GM18502 (cell line): ENCODE measurements at regions not wholly inside any gene's neighbourhood (a gene's known extent, or its start where the extent isn't known, plus 50 kb on each side); places are given as distances from the start of the nearest gene placed in this dataset.

Source experiments
- ATAC-seq: cut with Tn5 transposase; IDR thresholded peaks from one replicate; pipeline ENCODE4 v1.9.1; 2021; ENCODE audit warnings: mild to moderate bottlenecking; ENCODE audit not compliant: unreplicated experiment, poor library complexity

DNA sequence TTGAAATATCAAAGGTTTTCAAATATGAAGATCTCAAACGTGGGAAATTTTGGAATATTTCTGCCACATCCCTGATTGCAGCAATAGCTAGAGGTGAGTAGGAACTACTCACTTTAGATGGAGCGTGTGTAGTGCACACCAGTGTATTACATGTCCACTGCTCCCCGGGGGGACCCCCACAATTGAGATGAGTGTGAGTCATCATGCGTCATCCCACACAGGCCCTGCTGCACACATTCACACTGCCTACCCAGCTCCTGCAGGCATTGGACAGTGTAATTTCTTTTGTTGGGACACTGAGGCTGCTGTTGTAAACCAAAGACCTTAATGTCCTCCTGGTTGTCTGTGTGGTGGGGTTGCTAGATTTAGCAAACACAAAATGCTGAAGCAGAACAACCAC, 280.0 kb downstream of the GAS1 start:
- ATAC-seq, result no peak

DNA sequence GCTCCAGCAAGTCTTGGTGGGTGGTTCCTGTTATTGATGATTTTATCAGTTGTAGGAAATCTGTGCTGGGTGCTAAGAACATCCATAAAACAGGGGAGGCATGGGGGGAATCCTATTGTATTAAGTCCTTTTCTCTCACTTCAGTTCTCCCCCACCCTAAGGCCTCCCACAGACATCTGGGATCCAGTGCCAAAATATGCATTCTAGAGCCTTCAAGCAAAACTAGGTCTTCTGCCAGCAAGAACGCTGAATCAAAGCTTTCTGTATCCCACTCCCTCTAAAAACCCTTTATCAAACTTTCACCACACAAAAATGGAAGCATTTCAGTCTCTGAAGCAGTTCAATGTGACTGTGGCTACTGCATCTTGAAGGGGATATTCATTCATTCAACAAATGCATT, 281.9 kb downstream of the GAS1 start:
- ATAC-seq, result no peak

DNA sequence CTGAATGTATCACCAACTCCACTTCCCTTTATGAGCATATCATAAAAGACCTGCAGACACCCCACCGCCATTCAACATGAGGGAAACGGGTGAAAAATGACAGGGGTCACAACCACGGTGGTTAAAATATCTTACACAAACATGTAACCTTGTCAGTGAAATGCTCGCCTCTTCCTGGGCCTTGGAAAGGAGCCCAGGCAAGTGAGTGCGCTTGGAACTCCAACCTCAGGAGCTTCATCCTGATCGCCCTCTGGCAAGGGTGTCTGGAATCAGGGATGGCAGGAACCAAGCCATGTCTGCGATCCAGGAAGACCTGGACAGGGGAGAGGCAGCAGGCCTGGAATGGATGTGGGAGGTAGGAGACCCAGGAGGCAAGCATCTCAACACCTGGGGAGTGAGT, 282.7 kb downstream of the GAS1 start:
- ATAC-seq, result no peak

- no peak for ATAC-seq
Measured at GRCh38 chr9:86663905-86664304, 283.4 kb downstream of the GAS1 start.

GRCh38 chr9:86662890-86663468, 284.3 kb downstream of the GAS1 start:
- ATAC-seq, result no peak

DNA sequence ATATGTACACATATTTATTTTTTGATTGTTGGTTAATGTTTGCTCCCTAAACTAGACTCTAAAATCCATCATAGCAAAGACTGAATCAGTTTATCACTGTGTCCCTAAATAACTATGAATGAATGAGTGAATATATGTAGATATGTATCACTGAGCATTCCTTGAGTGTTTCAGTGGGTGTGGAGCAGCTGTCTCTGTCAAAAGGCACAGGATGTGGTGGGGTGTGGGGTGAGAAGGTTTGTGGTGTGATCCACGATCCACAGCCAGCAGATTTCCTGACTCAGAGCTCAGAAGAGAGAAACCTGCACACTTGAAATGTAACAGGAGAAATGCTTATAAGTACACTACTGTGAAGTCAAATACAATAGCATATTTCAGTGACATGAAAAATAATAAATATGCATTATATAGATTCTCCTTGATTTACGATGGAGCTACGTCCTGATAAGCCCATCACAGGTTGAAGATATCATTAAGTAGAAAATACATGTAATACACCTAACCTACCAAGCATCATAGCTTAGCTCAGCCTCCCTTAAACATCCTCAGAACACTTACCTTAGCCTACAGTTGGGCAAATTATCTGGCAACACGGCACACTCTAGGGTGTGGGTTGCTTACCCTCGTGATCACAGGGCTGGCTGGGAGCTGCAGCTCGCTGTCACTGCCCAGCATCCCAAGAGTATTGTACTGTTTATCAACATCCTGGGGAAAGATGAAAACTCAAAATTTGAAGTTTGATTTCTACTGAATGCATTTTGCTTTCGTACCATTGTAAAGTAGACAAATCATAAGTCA, 287.0 kb downstream of the GAS1 start:
- ATAC-seq, result no peak

DNA sequence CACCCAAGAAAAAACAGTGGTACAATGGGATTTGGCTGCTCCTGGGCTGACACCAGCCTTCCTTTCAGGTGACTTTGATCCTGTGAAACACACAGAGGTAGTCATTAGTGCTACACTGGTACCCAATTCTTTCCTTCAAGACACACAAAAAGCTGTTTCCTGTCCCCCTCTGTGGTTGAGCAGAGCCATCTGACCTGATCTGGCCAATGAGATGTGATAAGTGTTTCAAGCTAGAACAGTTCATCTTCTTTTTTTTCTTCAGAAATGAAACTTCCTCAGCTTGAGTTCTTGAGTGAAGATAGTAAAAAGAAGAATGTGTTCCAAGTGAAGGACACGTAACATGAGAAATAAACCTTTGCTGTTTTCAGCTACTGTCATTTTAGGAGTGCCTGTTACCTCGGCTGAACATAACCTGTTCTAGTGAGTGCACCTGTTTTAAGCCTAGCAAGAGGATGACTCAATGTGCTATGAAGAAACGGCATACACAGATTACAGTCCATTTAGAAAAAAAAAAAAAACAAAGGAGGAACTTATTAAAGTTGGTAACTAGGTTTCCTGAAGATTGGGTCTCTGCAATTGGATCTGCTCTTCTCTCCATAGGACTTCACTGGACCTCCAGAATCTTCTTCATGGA, 287.8 kb downstream of the GAS1 start:
- ATAC-seq, result no peak

DNA sequence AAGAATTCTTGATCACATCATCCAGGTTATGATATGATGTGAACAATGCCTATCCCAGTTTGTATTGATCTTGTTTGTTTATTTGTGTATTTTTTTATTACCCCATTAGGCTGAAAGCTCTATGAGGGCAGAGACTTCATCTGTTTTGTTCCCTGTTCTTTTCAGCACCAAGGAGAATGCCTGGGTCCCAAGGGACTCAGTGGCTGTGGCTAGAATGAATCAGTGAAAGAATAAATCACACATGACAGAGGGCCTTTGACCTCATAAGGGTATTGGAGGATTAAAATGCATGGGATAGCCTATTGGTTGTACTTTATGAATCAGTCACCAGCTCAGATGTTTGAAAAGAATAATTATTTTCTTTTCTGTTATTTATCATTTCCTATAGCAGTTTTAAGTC, 292.2 kb downstream of the GAS1 start:
- no peak for ATAC-seq

- no peak for ATAC-seq
Measured at GRCh38 chr9:86653466-86653865, 293.8 kb downstream of the GAS1 start.

GRCh38 chr9:86652736-86653135, 294.6 kb downstream of the GAS1 start:
- ATAC-seq, result no peak

DNA sequence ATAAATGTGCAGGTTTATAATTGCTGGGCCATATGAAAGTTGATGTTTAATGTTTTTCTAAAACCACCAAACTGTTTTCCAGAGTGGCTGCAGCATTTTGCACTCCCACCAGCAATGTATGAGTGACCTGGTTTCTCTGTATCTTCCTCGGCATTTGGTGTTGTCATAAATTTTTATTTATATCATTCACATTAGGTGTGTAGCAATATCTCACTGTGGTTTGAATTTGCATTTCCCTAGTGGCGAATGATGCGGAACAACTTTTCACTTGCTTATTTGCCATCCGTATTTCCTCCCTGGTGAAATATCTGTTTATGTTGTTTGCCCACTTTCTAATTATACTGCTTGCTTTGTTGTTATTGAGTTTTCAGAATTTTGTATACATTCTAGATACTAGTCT, 295.7 kb upstream of the TUT7 start:
- no peak for ATAC-seq

- ATAC-seq, result no peak
Measured at GRCh38 chr9:86648828-86649170, 294.6 kb upstream of the TUT7 start.

- ATAC-seq, result no peak
Measured at GRCh38 chr9:86648156-86648827, 294.1 kb upstream of the TUT7 start.

- ATAC-seq, result no peak
Measured at GRCh38 chr9:86645303-86645702, 291.1 kb upstream of the TUT7 start.

DNA sequence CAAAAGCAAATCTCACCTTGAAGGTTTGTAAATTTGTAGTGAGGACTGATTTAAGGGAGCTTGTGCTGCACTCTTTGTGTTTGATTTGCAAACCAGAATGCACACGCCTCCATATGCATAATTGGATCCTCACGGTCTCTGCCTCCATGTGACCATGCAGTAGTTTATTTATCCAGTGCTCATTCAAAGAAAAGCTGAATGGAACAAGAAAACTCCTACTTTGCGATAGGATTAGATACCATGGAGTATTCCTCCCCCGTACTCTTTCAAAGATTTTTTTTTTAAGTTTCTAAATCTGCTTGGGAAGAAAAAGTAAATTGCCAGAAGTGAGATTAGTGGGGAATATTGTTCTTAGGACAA, 290.4 kb upstream of the TUT7 start:
- ATAC-seq, result no peak

DNA sequence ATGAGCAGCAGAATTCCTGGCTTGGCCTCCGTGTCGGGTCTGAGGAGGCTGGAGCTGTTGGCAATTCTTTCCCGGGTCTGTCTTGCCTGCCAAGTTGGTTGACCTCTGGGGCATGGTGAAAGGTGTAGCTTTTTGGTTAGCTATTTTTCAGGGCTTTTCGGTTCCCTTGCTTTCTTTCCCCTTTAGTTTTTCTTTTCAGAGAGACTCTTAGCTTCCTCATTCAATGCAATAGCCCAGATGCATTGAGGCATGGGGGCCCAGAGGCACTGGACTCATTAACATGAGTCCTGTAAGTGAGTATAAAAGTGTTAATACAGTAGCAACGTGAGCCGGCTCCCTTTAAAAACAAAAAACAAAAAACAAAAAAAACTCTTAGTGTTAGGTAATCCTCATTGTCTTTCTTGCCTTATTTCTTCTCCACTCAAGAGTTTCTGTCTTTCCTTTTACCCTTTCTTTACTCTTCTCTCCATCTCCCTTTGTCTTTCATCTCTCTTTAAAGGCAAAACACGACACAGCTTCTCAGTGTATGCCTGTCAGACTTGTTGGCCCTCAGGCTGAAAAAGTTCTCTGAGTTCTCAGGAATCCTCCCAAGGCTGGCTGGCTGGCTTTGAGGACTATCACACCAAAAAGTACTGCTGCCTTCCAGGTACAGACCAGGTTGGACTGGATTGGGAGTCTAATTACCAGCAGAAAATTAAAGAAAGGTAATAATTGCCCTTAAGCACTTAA, 289.9 kb upstream of the TUT7 start:
- ATAC-seq, result no peak

DNA sequence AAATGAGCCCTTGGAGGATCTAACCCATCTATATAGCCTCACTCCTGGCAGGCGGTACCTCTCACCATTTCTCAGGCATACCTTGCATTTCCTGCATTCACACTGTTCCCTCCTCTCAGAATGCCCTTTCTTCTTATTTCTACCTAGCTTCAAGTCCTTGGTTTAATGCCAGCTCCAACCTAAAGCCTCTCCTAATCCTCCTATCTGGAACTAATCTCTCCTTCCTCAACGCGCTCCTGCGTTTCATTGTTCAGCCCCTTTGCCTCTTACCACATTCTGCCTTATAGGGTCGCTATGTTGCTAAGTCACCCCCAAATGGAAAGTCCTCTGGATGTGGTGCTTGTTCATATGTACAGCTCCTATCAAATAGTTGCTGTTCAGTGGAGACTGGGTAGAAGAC, 288.5 kb upstream of the TUT7 start:
- no peak for ATAC-seq

- ATAC-seq, result no peak
Measured at GRCh38 chr9:86641970-86642369, 287.8 kb upstream of the TUT7 start.

DNA sequence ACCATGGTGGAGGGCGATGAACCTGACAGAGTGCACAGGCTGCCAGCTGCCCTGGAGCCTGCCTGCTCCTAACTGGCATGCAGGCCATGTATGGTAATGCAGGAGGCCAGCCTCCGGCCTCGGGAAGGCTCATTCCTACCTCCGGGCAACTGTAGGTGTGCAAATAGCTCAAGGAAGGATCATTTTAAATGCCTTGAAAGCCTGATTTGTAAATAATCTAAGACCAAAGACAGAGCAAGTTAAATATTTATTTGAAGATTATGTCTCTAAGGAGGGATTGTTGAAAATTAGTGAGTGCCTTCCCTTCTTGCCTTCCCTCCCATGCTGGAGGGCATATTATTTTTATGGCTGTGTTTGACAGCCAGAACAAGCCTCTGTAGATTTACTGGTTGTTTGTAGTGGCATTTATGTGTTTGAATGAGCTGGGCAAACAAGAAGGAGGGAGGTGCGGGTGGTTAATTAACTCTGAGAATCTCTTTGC, 285.7 kb upstream of the TUT7 start:
- ATAC-seq, result no peak

DNA sequence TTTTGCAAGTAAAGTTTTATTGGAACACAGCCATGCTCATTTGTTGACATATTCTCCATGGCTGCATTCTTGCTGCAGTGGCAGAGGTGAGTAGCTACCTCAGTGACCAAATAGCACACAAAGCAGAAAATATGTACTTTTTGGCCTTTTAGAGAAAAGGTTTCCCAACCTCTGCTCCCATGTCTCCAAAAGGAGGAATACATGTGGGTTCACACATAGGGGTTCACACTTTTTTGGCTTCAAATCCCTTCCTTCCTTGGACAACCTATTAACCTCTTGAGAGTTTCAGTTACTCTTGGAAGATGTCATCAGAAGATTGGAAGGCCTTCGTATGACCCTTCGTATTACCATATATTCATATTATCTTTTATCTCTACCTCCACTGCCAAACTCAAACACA, 285.1 kb upstream of the TUT7 start:
- no peak for ATAC-seq

DNA sequence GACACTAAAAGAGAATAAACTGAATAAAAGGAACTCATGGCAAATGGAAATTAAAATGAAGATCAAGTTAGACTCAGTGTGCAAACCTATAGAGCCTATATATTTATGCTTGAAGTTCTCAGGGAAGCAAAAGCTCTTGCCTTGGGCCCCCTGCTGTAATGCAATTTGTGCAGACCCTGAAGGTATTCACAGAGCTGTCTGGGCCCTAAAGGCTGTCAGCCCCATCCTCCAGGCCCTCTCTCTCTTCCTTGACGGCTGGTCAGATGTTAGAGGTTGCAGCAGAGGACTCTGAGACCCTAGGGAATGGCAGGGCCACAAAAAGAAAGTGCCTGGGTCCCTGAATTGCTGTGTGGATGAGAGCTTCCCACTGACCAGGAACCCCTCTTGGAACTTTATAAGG, 283.9 kb upstream of the TUT7 start:
- no peak for ATAC-seq
